ENCODE measurements at regions not wholly inside any gene's neighbourhood (a gene's known extent, or its start where the extent isn't known, plus 50 kb on each side); places are given as distances from the start of the nearest gene placed in this dataset.

- Histone ChIP-seq H3K27ac (ENCODE audit: low read depth, low read length) (no peak overlapping the region), H3K9ac (replicated peaks in 1 of 4; ENCODE audit: extremely low read depth in 1 of 4, low read depth in 3 of 4, low read length in 3 of 4) (no peak overlapping the region), H3K4me3 (ENCODE audit: extremely low read depth in 1 of 4, insufficient read depth in 2 of 4, low read depth in 3 of 4, low read length in 4 of 4) (no peak overlapping the region), H4K20me1 (replicated peaks in 1 of 2; ENCODE audit: control insufficient read depth in 1 of 2, insufficient read depth in 2 of 2, low read length in 2 of 2) (no peaks in the 10 kb centered on the region), H2BK5ac (ENCODE audit: low read depth, low read length) (no peak overlapping the region), H3K27me3 (replicated peaks in 1 of 4; ENCODE audit: control insufficient read depth in 3 of 4, extremely low read depth in 1 of 4, insufficient read depth in 3 of 4, low read length in 3 of 4) (no peaks in the 10 kb centered on the region), H4K5ac (ENCODE audit: insufficient read length, low read depth, low read length) (no peak overlapping the region), H3K79me2 (ENCODE audit: control insufficient read depth in 1 of 2, insufficient read depth in 2 of 2, low read length in 2 of 2) (no peaks in the 10 kb centered on the region), H3K56ac (replicated peaks; ENCODE audit: insufficient read length, low read depth, low read length) (no peak overlapping the region), H2BK12ac (ENCODE audit: low read depth, low read length) (no peak overlapping the region), H3K36me3 (ENCODE audit: control insufficient read depth in 2 of 4, insufficient read depth in 4 of 4, low read length in 3 of 4) (no peaks in the 10 kb centered on the region), H3K14ac (ENCODE audit: insufficient read length) (no peak overlapping the region), H4K8ac (ENCODE audit: extremely low read depth, insufficient read depth, low read length) (no peak overlapping the region), H3K9me3 (ENCODE audit: insufficient read depth in 2 of 2, low read depth in 1 of 2, low read length in 1 of 2) (0 out of 4 replicates have a peak, but pooled peaks cover 2 to 3% of the 10 kb centered on the region in 2 experiments), H2BK15ac (ENCODE audit: low read length) (no peak overlapping the region), H2AK5ac (ENCODE audit: low read depth, low read length) (no peak overlapping the region), H3K18ac (ENCODE audit: extremely low read depth, low read length) (no peak overlapping the region), H3K79me1 (ENCODE audit: low read depth, low read length) (no peaks in the 10 kb centered on the region), H3K4ac (replicated peaks; ENCODE audit: insufficient read length, low read depth, low read length) (no peak overlapping the region), H3K4me2 (ENCODE audit: insufficient read depth in 1 of 2, low read depth in 2 of 2, low read length in 2 of 2) (no peak overlapping the region), H3K4me1 (replicated peaks in 1 of 4; ENCODE audit: control insufficient read depth in 3 of 4, insufficient read depth in 4 of 4, low read length in 3 of 4) (peaks cover 2 to 8% (median 8%) of the 10 kb centered on the region in 4 experiments; a peak in 4 of 7 replicates), H3K23me2 (ENCODE audit: low read depth, low read length) (no peaks in the 10 kb centered on the region), H2BK20ac (ENCODE audit: low read length) (no peak overlapping the region), H4K91ac (replicated peaks; ENCODE audit: insufficient read length, low read length) (no peak overlapping the region), H3K23ac (ENCODE audit: insufficient read length) (no peak overlapping the region), H2BK120ac (replicated peaks; ENCODE audit: low read depth, low read length) (no peak overlapping the region), H2AFZ (ENCODE audit: low read length) (no peak overlapping the region)
- 45% methylated on average over 2 of the region's 2 CpGs; no CpG with 5 or more reads in 1 of the 2 experiments for WGBS, 2 experiments (ENCODE audit: extremely low coverage in 1 of 2, insufficient coverage in 1 of 2, insufficient read length in 1 of 2, insufficient replicate concordance in 2 of 2, low coverage in 1 of 2, low lambda C conversion rate in 2 of 2, missing lambda C conversion rate in 1 of 2)
- no peak for FAIRE-seq
- ChIA-PET CTCF (ENCODE audit: partially characterized antibody) (no interaction called here), POLR2A (ENCODE audit: partially characterized antibody) (no interaction called here)
- DNase-seq (ENCODE audit: low read depth in 1 of 2, low spot score in 2 of 2) = no peak
- TF ChIP-seq POU5F1 (IDR thresholded peaks at IDR 0.05; ENCODE audit: low read depth, low read length) = no peak
- no peak for TF ChIP-seq EGR1 (IDR thresholded peaks at IDR 0.05; ENCODE audit: borderline replicate concordance, low read depth, low read length)
- no peak for TF ChIP-seq SP1 (IDR thresholded peaks at IDR 0.05; ENCODE audit: low read depth, low read length)
- no peak for TF ChIP-seq FOSL1 (IDR thresholded peaks at IDR 0.05; ENCODE audit: insufficient read depth, low read depth, low read length)
- TF ChIP-seq RAD21 (IDR thresholded peaks at IDR 0.05 in 1 of 2, conservative IDR thresholded peaks at IDR 0.05 in 1 of 2; ENCODE audit: low read depth in 2 of 2, low read length in 2 of 2) = no peak
- no peak for TF ChIP-seq TEAD4 (IDR thresholded peaks at IDR 0.05; ENCODE audit: low read depth, low read length)
- no peak for TF ChIP-seq TCF12 (IDR thresholded peaks at IDR 0.05; ENCODE audit: low read depth, low read length)
- TF ChIP-seq CTCF (IDR thresholded peaks at IDR 0.05; ENCODE audit: control extremely low read depth in 1 of 3, insufficient read depth in 1 of 3, low read depth in 1 of 3, low read length in 3 of 3) = no peak
- TF ChIP-seq E2F6 (IDR thresholded peaks at IDR 0.05) = no peak
- no peak for TF ChIP-seq ATF3 (IDR thresholded peaks at IDR 0.05; ENCODE audit: insufficient read depth, low read depth, low read length)
Measured at GRCh38 chr4:38516190-38516589, 147.8 kb upstream of the KLF3 start.
